ENCODE measurements at regions not wholly inside any gene's neighbourhood (a gene's known extent, or its start where the extent isn't known, plus 50 kb on each side); places are given as distances from the start of the nearest gene placed in this dataset.

- no peak for DNase-seq (ENCODE audit: low spot score)
- Mint-ChIP-seq H3K4me3 (no peak overlapping the region), H3K27me3 (ENCODE audit: insufficient read depth) (peaks cover 18% of the 10 kb centered on the region), H3K4me1 (ENCODE audit: low read depth) (no peaks in the 10 kb centered on the region), H3K9me3 (no peaks in the 10 kb centered on the region), H3K36me3 (ENCODE audit: low read depth) (no peaks in the 10 kb centered on the region), H3K27ac (no peak overlapping the region)
- intact Hi-C loops (cut with micrococcal nuclease) = no loop called here
Measured at GRCh38 chr15:97899981-97900380, 60.5 kb upstream of the ARRDC4 start.

- no peak for DNase-seq (ENCODE audit: low spot score)
- intact Hi-C loops (cut with micrococcal nuclease) = no loop called here
- Mint-ChIP-seq H3K9me3 (no peaks in the 10 kb centered on the region), H3K27ac (no peak overlapping the region), H3K36me3 (ENCODE audit: low read depth) (no peaks in the 10 kb centered on the region), H3K27me3 (ENCODE audit: insufficient read depth) (peaks cover 18% of the 10 kb centered on the region), H3K4me3 (no peak overlapping the region), H3K4me1 (ENCODE audit: low read depth) (no peaks in the 10 kb centered on the region)
Measured at GRCh38 chr15:97902140-97902780, 58.2 kb upstream of the ARRDC4 start.

- Mint-ChIP-seq H3K4me3 (no peak overlapping the region), H3K27ac (no peak overlapping the region), H3K9me3 (no peaks in the 10 kb centered on the region), H3K4me1 (ENCODE audit: low read depth) (no peaks in the 10 kb centered on the region), H3K27me3 (ENCODE audit: insufficient read depth) (peaks cover 18% of the 10 kb centered on the region), H3K36me3 (ENCODE audit: low read depth) (no peaks in the 10 kb centered on the region)
- DNase-seq (ENCODE audit: low spot score) = no peak
- intact Hi-C loops (cut with micrococcal nuclease) = no loop called here
Measured at GRCh38 chr15:97903560-97903959, 56.9 kb upstream of the ARRDC4 start.

GRCh38 chr15:97903971-97904572 lies 56.4 kb upstream of the ARRDC4 start:
- intact Hi-C loops (cut with micrococcal nuclease) = loop anchor here (1.0 kb wide), 1 partner anchor 181 kb away; no protein-coding TSS in a partner anchor
- Mint-ChIP-seq H3K27me3 (ENCODE audit: insufficient read depth) (peaks cover 18% of the 10 kb centered on the region), H3K4me1 (ENCODE audit: low read depth) (no peaks in the 10 kb centered on the region), H3K9me3 (no peaks in the 10 kb centered on the region), H3K36me3 (ENCODE audit: low read depth) (no peaks in the 10 kb centered on the region), H3K27ac (no peak overlapping the region), H3K4me3 (no peak overlapping the region)
- no peak for DNase-seq (ENCODE audit: low spot score)

GRCh38 chr15:97909291-97909891 lies 51.1 kb upstream of the ARRDC4 start:
- intact Hi-C loops (cut with micrococcal nuclease) = loop anchor here (1.0 to 5.0 kb wide), 4 partner anchors 176 to 513 kb away; no protein-coding TSS in a partner anchor
- peak; percentile 26 for DNase-seq (ENCODE audit: low spot score)
- Mint-ChIP-seq H3K27me3 (ENCODE audit: insufficient read depth) (peaks cover 8% of the 10 kb centered on the region), H3K4me3 (no peak overlapping the region), H3K4me1 (ENCODE audit: low read depth) (no peaks in the 10 kb centered on the region), H3K9me3 (no peaks in the 10 kb centered on the region), H3K36me3 (ENCODE audit: low read depth) (no peaks in the 10 kb centered on the region), H3K27ac (no peak overlapping the region)
